ENCODE measurements at regions not wholly inside any gene's neighbourhood (a gene's known extent, or its start where the extent isn't known, plus 50 kb on each side); places are given as distances from the start of the nearest gene placed in this dataset.
A peak's percentile ranks its signal among the peaks of the same experiment; 100 is the strongest.
"Not testable (repeated sequence)": the region's sequence is repeated elsewhere in the genome, so short reads cannot be mapped to it uniquely, and the experiment has no call there.

GRCh38 chr10:18829259-18829658 is 170.0 kb downstream of the ARL5B start:
- Mint-ChIP-seq H3K27ac (no peak overlapping the region), H3K4me1 (no peaks in the 10 kb centered on the region), H3K27me3 (no peaks in the 10 kb centered on the region), H3K9me3 (peaks cover 0 to 7% (median 2%) of the 10 kb centered on the region in 3 donors), H3K4me3 (no peak overlapping the region), H3K36me3 (no peaks in the 10 kb centered on the region)

GRCh38 chr10:18830277-18830676 is 171.0 kb downstream of the ARL5B start:
- Mint-ChIP-seq H3K27ac (no peak overlapping the region), H3K4me1 (no peaks in the 10 kb centered on the region), H3K36me3 (no peaks in the 10 kb centered on the region), H3K9me3 (peaks cover 0 to 9% (median 5%) of the 10 kb centered on the region in 3 donors), H3K27me3 (no peaks in the 10 kb centered on the region), H3K4me3 (no peak overlapping the region)

- H3K9me3 Mint-ChIP-seq, H3K27ac Mint-ChIP-seq, H3K27me3 Mint-ChIP-seq, H3K4me1 Mint-ChIP-seq, H3K4me3 Mint-ChIP-seq, H3K36me3 Mint-ChIP-seq: not testable (repeated sequence)
Measured at GRCh38 chr10:18856623-18857022, 192.0 kb upstream of the MALRD1 start.

GRCh38 chr10:18859659-18860058 is 188.9 kb upstream of the MALRD1 start:
- Mint-ChIP-seq H3K36me3 (no peaks in the 10 kb centered on the region), H3K27ac (peak overlapping the region in 1 of 3 donors; percentile 49), H3K27me3 (peaks cover 1% of the 10 kb centered on the region), H3K4me1 (no peaks in the 10 kb centered on the region), H3K4me3 (no peak overlapping the region), H3K9me3 (peaks cover 4 to 5% (median 4%) of the 10 kb centered on the region in 3 donors)

GRCh38 chr10:18860186-18860585 is 188.4 kb upstream of the MALRD1 start:
- no peak overlapping the region for H3K4me3 Mint-ChIP-seq
- peaks cover 1% of the 10 kb centered on the region for H3K27me3 Mint-ChIP-seq
- H3K27ac Mint-ChIP-seq = no peak overlapping the region
- no peaks in the 10 kb centered on the region for H3K4me1 Mint-ChIP-seq
- H3K36me3 Mint-ChIP-seq = no peaks in the 10 kb centered on the region
- peaks cover 4 to 5% (median 4%) of the 10 kb centered on the region in 3 donors for H3K9me3 Mint-ChIP-seq

- peaks cover 4 to 5% (median 4%) of the 10 kb centered on the region in 3 donors for H3K9me3 Mint-ChIP-seq
- H3K27ac Mint-ChIP-seq = no peak overlapping the region
- H3K4me3 Mint-ChIP-seq = no peak overlapping the region
- H3K27me3 Mint-ChIP-seq = peaks cover 1% of the 10 kb centered on the region
- H3K4me1 Mint-ChIP-seq = no peaks in the 10 kb centered on the region
- no peaks in the 10 kb centered on the region for H3K36me3 Mint-ChIP-seq
Measured at GRCh38 chr10:18860631-18861240, 187.9 kb upstream of the MALRD1 start.

GRCh38 chr10:18861382-18861781 is 187.2 kb upstream of the MALRD1 start:
- H3K27me3 Mint-ChIP-seq = peaks cover 1% of the 10 kb centered on the region
- no peak overlapping the region for H3K27ac Mint-ChIP-seq
- H3K36me3 Mint-ChIP-seq = no peaks in the 10 kb centered on the region
- H3K4me3 Mint-ChIP-seq = no peak overlapping the region
- H3K9me3 Mint-ChIP-seq = peaks cover 4% of the 10 kb centered on the region in 3 donors
- no peaks in the 10 kb centered on the region for H3K4me1 Mint-ChIP-seq

- Mint-ChIP-seq H3K27me3 (peaks cover 1% of the 10 kb centered on the region), H3K27ac (no peak overlapping the region), H3K9me3 (peaks cover 2 to 15% (median 6%) of the 10 kb centered on the region in 3 donors), H3K36me3 (no peaks in the 10 kb centered on the region), H3K4me3 (no peak overlapping the region), H3K4me1 (peaks cover 0 to 2% (median 0%) of the 10 kb centered on the region in 3 donors)
Measured at GRCh38 chr10:18866852-18867251, 181.7 kb upstream of the MALRD1 start.

GRCh38 chr10:18868919-18869318 is 179.7 kb upstream of the MALRD1 start:
- H3K36me3 Mint-ChIP-seq = no peaks in the 10 kb centered on the region
- H3K9me3 Mint-ChIP-seq = peaks cover 3 to 12% (median 7%) of the 10 kb centered on the region in 3 donors
- H3K27ac Mint-ChIP-seq = no peak overlapping the region
- H3K4me3 Mint-ChIP-seq = no peak overlapping the region
- peaks cover 0 to 2% (median 0%) of the 10 kb centered on the region in 3 donors for H3K4me1 Mint-ChIP-seq
- no peaks in the 10 kb centered on the region for H3K27me3 Mint-ChIP-seq

- Mint-ChIP-seq H3K4me1 (peaks cover 0 to 2% (median 0%) of the 10 kb centered on the region in 3 donors), H3K9me3 (peaks cover 4 to 25% (median 10%) of the 10 kb centered on the region in 3 donors), H3K27me3 (no peaks in the 10 kb centered on the region), H3K4me3 (no peak overlapping the region), H3K27ac (no peak overlapping the region), H3K36me3 (no peaks in the 10 kb centered on the region)
Measured at GRCh38 chr10:18875477-18875876, 173.1 kb upstream of the MALRD1 start.

- Mint-ChIP-seq H3K9me3 (peaks cover 0 to 18% (median 8%) of the 10 kb centered on the region in 3 donors), H3K4me1 (peaks cover 0 to 2% (median 0%) of the 10 kb centered on the region in 3 donors), H3K27ac (no peak overlapping the region), H3K27me3 (no peaks in the 10 kb centered on the region), H3K4me3 (no peak overlapping the region), H3K36me3 (no peaks in the 10 kb centered on the region)
Measured at GRCh38 chr10:18879284-18879683, 169.3 kb upstream of the MALRD1 start.

- peaks cover 0 to 17% (median 7%) of the 10 kb centered on the region in 3 donors for H3K9me3 Mint-ChIP-seq
- H3K4me1 Mint-ChIP-seq = peaks cover 0 to 2% (median 0%) of the 10 kb centered on the region in 3 donors
- no peak overlapping the region for H3K27ac Mint-ChIP-seq
- no peaks in the 10 kb centered on the region for H3K36me3 Mint-ChIP-seq
- no peak overlapping the region for H3K4me3 Mint-ChIP-seq
- H3K27me3 Mint-ChIP-seq = no peaks in the 10 kb centered on the region
Measured at GRCh38 chr10:18880530-18880929, 168.1 kb upstream of the MALRD1 start.

- no peak overlapping the region for H3K27ac Mint-ChIP-seq
- no peaks in the 10 kb centered on the region for H3K4me1 Mint-ChIP-seq
- H3K4me3 Mint-ChIP-seq = no peak overlapping the region
- no peaks in the 10 kb centered on the region for H3K27me3 Mint-ChIP-seq
- peaks cover 2 to 8% (median 4%) of the 10 kb centered on the region in 3 donors for H3K9me3 Mint-ChIP-seq
- H3K36me3 Mint-ChIP-seq = no peaks in the 10 kb centered on the region
Measured at GRCh38 chr10:18886102-18886501, 162.5 kb upstream of the MALRD1 start.

GRCh38 chr10:18906636-18907035 is 142.0 kb upstream of the MALRD1 start:
- Mint-ChIP-seq H3K27me3 (no peaks in the 10 kb centered on the region), H3K4me3 (no peak overlapping the region), H3K9me3 (peaks cover 0 to 9% (median 5%) of the 10 kb centered on the region in 3 donors), H3K36me3 (no peaks in the 10 kb centered on the region), H3K27ac (no peak overlapping the region), H3K4me1 (no peaks in the 10 kb centered on the region)

- not testable (repeated sequence) for H3K4me3 Mint-ChIP-seq, H3K27me3 Mint-ChIP-seq, H3K27ac Mint-ChIP-seq, H3K4me1 Mint-ChIP-seq, H3K36me3 Mint-ChIP-seq, H3K9me3 Mint-ChIP-seq
Measured at GRCh38 chr10:18917431-18917830, 131.2 kb upstream of the MALRD1 start.

GRCh38 chr10:18918532-18918931 is 130.1 kb upstream of the MALRD1 start:
- peaks cover 0 to 9% (median 3%) of the 10 kb centered on the region in 3 donors for H3K9me3 Mint-ChIP-seq
- no peaks in the 10 kb centered on the region for H3K27me3 Mint-ChIP-seq
- H3K27ac Mint-ChIP-seq = no peak overlapping the region
- peaks cover 2% of the 10 kb centered on the region for H3K36me3 Mint-ChIP-seq
- no peak overlapping the region for H3K4me3 Mint-ChIP-seq
- H3K4me1 Mint-ChIP-seq = no peaks in the 10 kb centered on the region

Measured in IgD-negative memory B cell (primary cell).